ENCODE measurements at regions not wholly inside any gene's neighbourhood (a gene's known extent, or its start where the extent isn't known, plus 50 kb on each side); places are given as distances from the start of the nearest gene placed in this dataset.

DNA sequence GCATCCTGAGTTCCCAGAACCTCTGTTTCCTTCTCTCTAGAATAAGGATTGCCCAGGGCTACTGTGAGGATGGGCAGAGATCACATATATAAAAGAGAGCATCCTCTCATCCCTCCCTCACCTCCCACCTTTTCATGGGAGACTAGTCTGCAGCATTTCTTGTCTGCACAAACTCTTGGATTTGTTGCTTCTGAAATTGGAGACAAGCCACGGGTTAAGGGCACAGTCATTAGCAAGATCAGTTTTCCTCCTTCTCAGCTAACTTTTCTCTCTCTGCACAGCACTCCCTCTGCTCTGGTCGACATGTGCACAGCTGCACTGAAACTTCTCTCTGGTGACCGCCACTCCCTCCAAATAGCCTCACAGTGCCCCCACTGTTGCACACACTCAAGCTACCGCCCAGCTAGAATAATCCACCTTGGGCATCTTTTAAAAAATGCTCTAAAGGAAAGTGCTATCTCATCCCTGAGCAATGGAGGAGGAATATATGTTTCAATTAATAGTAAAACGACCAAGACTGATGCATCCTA is 50.9 kb upstream of the DUSP22 start:
- Mint-ChIP-seq H3K27ac (no peak overlapping the region), H3K4me3 (ENCODE audit: low read depth) (no peak overlapping the region), H3K36me3 (ENCODE audit: low read depth) (no peaks in the 10 kb centered on the region), H3K4me1 (ENCODE audit: low read depth) (peaks cover 12% of the 10 kb centered on the region), H3K27me3 (ENCODE audit: low read depth) (peaks cover 4% of the 10 kb centered on the region), H3K9me3 (peaks cover 11% of the 10 kb centered on the region)
- intact Hi-C loops (cut with micrococcal nuclease): no loop called here
- no peak for DNase-seq (ENCODE audit: low spot score)
